SKM-1 treated with dmso at 0.1 percent for 144 hours (cell line): ENCODE measurements at regions not wholly inside any gene's neighbourhood (a gene's known extent, or its start where the extent isn't known, plus 50 kb on each side); places are given as distances from the start of the nearest gene placed in this dataset.

ENCODE experiments used
- DNase-seq: peaks from one replicate; lab custom pipeline; 2025; ENCODE audit not compliant: unreplicated experiment; lab: John Stamatoyannopoulos, UW

DNA sequence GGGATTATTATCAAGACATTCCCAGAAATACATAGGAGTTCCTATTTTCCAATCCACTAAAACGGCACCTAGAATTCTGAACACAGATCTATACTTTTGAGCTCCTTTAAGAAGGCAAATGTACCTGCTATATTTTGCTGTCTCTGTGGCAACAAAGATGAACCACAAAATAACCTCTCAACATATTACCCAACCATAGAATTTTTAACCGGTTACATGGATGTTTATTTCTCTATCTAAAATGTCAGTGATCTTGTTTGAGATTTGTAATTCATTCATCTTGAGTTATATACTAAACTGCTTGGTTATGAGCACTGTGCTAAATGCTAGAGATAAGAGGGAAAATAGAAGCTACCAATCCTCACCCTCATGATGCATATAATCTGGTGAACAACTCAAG is 117.5 kb upstream of the HMGCLL1 start:
- no peak for DNase-seq

DNA sequence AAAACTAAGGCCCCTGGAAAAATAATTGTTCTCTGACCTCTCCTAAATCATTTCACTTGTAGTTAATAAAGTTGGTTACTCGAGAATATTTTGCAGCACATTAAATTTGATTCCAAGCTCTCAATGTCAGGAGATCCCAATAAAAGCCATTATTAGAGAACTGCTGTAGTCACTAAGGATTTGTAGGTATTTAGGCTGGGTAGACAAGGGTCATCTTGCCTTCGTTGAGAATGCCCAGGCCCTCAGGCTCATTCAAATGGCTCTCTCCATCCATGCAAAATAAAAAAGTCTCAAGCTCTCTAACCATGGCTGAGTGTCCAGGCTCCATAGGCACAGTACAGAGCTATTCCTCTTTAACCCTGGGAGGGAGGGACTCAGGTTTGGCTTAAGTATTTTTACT is 117.0 kb upstream of the HMGCLL1 start:
- no peak for DNase-seq

DNA sequence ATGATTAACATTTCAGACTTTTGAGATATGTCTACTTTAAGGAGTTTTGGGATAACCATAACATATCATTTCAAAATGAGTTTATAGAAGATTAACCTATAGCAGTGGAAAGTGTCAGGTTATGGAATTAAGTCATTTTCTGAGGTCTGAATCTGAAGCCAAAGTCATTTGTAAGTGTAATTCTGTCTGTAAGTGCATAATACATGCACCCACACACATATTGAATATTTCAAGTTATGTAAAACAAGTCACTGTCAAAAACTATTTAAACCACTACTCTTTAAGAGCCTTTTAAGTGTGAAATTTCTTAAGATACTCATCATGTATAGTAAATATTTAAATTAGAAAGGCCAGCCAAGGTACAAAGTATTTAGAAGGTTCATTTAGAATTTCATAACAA is 115.8 kb upstream of the HMGCLL1 start:
- DNase-seq = no peak

DNA sequence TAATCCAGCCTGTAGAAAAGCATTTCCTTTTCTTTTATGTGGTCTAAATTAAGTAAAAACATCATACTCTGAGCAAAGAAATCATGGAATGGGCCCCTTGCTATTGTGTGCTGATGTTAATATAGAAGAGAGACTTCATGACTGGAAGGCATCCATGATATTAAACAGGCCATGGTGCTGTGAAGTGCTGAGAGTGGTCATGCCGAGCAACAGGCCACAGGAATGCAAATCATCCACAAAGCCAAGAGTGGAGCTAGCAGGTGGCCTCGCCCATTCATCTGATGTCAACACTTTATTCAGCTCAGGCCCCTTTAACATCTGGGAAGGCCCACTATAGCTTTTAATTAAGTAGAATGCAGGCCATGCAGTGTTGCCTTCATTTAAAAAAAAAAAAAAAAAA is 115.2 kb upstream of the HMGCLL1 start:
- no peak for DNase-seq

DNA sequence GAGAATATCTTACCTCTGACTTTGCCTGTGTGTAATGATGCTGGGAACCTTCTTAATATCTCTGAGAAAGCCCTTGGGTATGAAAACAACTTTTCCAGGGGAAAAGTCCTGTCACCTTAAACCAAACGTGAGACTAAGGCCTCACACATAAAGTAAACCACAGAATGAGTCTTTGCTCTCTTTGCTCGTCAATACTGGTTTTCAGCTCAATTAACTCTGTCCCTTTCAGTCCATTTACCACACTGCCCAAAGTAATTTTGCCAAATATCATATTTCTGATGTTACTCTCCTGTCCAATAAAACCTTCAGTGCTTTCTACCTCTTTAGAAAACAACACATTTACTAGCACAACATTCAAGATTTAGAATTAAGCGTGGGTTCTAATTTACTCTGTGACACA is 100.5 kb upstream of the HMGCLL1 start:
- DNase-seq = no peak

DNA sequence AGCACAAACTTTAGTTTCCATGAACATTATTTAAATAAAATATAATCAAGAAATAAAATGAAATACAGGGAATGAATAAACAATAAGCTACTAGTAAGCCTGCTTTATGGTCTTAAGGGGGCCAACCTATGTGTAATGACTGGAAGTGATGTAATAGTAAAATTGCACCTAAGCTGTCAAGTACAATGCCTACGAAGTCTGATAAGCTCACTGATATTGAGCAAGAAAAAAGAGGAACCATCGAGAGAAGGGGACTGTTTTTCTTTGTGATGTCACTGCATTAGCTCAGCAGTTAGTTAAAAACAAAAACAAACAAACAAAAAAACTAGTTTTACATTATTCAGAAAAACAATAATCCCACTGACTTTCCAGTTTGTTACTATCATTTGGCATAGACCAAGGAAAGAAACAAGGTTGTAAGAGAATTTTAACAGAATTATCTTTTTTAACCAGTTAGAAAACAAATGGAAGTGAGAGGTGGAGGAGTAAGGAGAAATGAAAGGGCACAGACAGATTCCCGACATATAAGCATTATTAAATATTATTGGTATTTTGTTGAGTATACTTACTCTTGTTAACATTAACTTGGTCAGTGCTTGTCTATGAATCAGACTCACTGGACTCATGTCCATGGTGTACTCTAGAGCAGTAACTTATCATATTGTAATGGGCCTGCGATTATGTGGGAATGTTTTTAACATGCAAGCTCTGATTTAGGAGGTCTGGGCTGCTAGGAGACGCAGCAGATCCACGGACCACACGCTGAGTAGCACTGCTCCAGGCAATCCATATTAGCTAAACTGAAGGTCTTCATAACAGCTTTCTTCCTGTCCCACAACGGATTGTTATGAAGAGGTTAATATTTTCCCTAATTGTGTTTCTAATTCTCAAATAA is 99.6 kb upstream of the HMGCLL1 start:
- DNase-seq = no peak

DNA sequence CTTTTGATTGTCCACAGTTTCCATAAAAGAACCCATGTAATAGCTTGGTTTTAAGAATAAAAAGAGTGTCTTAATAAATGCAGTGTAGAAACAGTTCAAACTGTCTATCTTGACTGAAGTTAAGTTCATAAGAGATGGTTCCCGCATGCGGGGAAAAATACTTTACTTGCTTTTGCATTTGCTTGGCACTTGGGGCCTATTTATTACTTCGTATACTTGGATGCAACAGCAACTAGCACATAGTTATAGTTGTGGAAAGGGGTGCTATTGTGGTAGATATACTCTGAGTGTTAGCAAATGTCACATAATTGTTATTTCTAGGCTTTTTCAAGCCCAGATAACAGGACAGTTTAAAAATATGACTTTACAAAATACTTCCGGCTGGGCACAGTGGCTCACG is 97.7 kb upstream of the HMGCLL1 start:
- DNase-seq = no peak

DNA sequence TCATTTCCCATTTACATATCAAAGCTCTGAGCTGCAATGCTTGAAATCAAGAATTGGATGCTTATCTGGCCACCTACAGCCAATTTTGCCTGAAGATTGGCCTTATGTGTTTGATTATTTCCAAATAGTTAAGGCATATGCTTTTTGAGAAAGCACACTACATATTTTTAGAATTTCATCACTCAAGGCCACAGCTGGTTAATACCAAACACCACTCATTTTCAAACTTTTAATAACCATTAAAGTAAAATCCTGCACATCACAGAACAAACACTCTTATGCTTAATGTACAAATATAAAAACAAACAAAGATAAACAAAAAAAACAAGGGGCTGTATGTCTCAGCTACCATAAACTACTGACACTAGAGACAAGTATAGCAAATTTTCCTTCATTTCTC is 96.9 kb upstream of the HMGCLL1 start:
- no peak for DNase-seq

DNA sequence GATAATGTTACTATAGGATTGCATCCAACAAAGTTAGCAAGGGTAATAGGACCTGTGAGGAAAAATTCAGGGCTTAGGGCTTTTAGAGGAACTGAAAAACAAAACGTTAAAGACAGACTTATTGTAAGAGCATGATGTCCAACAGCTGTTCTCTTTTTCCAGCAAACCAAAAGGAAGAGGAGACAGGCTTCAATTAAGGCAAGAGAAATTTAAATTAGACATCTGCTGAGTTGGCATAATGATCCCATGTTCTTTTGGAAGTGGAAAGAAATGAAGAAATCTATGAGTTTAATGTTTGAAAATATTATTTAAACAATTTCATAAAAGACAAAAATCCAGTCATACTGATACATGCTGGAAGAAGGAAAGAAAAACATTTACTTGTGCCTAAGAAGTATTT is 95.7 kb upstream of the HMGCLL1 start:
- no peak for DNase-seq

DNA sequence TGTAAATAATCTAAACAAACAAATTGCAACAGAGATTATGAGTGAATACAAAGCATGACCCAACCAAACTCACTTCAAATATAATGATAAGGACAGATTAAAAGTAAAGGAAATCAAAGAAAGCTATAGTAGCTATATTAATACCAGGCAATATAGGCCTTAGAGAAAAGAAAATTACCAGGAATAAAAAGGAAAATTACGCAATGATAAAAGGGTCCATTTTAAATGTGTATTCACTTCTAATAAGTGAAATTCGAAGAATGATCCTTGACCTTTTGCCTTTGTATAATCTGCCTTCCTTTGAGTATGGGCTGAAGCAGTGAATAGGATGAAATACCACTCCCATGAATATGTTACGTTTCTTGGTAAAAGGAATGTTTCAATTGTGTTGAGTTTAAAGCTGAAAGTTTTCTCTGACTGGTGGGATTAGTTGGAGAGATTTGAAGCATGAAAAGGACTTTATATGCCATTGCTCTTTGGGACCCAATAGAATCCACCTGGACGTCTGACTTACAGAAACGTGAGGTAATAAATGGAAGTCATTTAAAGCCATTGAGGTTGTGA is 91.9 kb upstream of the HMGCLL1 start:
- no peak for DNase-seq

DNA sequence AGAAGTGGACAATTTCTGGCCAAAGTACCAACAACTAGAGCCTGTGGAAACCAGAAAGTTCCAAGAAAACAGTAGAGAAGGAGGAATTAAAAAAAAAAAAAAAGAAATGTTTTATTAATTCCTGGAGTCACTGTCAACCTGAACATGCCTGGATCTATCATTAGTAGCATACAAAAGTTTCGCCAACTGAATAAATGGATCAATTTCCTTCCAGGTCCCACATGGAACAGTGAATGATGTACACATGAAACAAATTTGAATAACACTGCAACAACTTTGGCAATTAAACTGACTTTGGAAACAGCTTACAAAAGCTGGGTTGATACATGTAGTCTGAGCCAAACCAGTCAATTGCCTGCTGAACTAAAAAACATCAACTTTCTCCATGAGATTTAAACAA is 90.0 kb upstream of the HMGCLL1 start:
- no peak for DNase-seq

DNA sequence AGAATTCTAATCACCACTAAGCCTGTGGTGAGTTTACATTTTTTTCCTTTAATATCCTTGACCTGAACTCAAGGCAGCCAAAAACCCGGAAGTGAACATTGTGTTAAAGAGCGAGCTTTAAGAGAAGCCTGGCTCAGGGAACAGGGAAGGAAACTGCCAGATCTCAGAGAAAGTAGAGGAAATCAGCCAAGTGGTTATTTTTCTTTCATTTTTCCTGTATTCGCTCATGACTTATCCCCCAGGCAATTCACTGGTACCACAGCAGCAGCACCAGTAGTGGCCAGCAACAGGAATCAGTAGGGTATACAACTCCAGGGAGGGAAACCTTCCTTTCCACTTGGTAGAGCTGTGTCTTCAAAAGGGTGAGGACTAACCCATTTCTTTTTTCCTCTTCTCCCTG is 89.6 kb upstream of the HMGCLL1 start:
- no peak for DNase-seq

DNA sequence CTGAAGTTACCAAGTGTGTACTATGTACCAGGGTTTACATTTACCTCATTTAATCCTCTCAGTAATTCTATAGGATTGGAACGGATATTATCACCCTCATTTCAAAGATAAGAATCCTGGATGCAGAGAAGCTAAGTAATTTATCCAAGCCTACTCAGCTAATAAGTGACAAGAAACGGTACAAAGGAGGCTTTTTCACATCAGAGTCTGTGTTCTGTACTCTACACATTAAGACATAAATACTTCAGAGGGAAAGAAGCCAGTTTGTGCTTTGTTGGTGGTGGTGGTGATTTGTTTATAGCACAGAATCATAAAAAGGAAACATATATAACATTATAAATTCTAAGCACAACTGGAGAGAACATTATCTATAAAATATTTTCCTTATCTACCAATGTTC is 88.3 kb upstream of the HMGCLL1 start:
- no peak for DNase-seq

DNA sequence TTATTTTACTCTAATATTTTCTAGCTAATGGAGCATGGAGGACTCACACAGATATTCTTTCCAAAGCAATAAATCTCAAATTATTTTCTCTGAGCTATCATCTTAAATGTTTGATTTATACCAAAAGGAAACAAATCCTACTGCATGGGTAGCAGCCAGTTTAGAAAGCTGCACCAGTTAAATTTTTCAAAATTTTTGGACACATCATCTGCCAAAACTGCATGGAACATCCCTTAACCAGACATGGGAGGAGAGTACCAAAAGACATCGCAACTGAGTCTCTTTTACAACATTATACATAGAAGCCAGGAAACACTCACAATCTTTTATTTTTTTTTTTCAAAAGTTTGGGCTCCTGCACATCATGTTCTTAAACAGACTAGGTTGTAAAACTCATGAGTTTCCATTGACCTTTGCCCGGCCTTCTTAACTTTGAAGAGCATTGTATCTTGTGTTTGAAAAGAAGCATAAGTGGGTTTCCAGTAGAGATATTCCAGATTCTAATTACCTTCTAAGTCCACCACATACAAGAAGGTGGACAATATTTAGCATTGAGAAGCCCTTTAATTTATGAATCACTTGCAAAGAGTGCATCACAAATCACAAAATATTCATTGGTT is 87.7 kb upstream of the HMGCLL1 start:
- DNase-seq = no peak

DNA sequence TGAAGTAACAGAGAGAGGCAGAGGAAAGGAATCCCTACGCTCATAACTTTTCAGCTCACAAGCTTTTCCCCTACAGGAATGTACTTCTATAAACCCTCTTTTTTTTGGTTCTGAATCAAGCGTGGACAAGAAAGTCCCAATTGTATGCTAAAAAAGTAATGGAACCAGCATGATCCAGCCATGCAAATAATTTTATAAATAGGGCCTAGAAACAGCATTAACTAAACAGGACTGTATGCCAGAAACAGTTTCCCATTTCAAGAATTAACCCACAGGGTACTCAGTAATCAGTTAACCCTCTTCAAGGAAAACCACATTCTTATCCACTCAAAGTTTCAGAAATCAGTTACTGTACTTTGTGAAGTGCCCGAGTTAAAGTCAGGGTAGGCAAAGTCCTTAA is 87.0 kb upstream of the HMGCLL1 start:
- no peak for DNase-seq

DNA sequence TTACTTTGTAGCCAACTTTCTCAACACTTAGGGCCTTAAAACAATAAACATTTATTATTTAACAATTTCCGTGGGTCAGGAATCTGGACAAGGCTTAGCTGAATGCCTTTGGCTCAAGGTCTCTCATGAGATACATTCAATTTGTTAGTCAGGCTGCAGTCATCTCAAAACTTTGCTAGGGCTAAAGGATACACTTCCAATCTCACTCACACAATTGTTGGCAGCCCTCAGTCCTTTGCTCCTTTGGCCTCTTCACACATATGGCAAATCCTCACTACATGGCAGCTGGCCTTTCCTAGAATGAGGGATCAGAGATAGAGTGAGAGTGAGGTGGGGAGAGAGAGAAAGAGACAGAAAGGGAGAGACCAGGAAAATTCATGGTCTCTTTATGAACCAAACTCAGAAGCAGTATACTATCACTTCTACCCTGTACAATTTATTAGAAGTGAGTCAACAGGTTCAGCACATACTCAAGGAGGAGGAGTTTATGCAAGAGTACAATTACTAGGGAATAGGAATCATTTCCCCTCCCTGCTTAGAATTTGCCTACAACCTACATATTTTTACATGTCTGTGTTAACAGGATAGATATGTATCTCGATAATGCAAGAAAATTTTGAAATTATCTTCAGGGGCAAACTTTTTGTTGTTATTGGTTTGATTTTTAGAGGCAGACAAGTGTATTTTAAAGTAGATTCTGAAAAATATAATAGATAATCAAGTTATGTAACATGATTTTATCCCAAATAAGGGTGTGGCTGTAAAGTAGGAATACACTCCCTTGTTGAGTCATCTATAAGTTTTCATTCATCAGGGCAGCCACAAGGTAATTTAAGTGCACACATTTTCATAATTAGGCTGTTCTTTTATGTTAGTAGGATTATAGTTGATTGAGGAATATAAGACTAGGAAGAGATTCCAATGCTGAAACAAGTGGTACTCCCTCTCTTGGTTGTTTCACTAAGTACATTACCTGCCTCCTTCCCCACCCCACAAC is 85.9 kb upstream of the HMGCLL1 start:
- DNase-seq = no peak

DNA sequence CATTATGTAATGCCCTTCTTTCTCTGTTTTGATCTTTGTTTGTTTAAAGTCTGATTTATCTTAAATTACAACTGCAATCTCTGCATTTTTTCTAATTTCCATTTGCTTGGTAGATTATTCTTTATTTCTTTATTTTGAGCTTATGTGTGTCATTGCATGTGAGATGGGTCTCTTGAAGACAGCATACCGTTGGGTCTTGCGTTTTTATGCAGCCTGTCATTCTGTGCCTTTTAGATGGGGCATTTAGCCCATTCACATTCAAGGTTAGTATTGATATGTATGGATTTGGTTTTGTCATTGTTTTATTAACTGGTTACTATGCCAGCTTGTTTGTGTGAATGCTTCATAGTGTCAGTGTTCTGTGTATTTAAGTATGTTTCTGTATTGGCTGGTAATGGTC is 84.9 kb upstream of the HMGCLL1 start:
- DNase-seq = no peak

DNA sequence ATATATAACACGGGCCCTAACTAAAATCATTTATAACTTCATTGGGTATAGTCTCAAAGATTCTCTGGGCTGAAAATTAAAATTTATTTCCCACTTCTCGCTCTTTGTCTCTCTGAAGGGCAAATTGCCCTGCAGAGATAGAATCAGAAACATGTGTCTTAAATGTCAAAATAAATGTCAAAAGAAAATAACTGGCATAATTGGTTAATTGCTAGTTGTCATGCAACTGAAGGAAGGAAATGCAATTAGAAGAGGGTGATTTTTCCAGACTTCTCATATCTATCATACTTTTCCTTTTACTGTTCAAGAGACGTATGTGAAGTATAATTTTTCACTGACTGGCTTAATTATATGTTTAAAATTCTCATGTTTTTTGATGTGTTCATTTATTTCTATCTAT is 80.3 kb upstream of the HMGCLL1 start:
- no peak for DNase-seq

DNA sequence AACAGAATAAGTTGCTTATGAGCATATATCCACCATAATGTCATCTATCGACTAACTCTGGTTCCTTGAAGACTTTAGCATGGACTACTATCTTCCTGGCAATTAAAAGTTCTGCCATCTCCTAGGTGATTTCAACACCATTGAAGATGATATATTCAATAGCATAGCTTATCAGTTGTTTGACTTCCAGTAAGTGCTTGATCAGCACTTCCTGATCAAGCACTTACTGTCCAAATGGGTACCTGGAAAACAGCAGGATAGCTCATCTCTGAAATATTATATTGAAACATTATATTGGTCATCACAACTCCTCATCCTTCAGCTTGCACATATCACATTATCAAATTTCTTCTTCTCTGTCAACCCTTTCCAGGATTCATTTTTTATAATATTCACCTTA is 75.5 kb upstream of the HMGCLL1 start:
- no peak for DNase-seq

DNA sequence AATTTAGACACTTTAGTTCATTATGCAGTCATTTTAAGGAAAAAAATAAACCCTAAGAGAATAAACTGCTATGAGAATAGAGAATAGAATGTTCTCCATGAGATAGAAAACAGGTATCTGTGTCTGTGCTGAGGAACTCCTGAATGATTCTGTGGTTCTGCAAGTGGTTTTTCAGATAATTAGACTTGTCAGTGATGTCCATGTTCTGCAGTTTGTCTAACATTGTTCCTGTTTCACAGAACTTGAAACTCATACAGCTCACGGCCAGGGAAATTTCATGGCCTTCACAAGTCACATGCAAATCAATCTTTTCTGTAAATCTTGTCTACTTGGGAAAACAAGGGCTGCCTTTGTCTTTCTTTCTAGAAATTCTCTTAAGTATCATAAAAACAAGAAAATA is 73.4 kb upstream of the HMGCLL1 start:
- no peak for DNase-seq

DNA sequence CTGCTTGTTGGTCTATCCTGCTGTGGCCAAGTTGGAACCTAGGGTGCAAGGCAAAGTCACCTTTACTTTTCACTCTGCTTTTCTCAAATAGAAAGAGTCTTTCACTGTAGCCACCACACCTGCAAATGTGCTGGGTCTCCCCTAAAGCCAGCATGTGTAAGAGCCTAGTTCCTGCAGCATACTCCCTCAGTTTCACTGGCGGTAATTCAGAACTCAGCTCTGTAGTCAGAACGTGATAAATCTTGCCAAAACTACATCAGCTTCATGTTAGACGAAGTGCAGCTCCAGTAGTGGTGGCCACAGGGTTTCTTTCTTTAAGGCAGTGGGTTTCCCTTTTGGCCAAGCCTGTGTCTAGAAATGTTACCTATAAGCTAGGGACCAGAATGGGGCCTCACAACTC is 72.0 kb upstream of the HMGCLL1 start:
- no peak for DNase-seq
